A172 (cell line): ENCODE measurements at regions not wholly inside any gene's neighbourhood (a gene's known extent, or its start where the extent isn't known, plus 50 kb on each side); places are given as distances from the start of the nearest gene placed in this dataset.
"Not testable (repeated sequence)": the region's sequence is repeated elsewhere in the genome, so short reads cannot be mapped to it uniquely, and the experiment has no call there.

Source experiments
- DNase-seq: peaks from one replicate; pipeline ENCODE4 v3.0.0-alpha.2; 2015; ENCODE audit warnings: low spot score

- not testable (repeated sequence) for DNase-seq
These were observed 75.6 kb downstream of the MRPL39 start for GRCh38 chr21:25531538-25532250.

GRCh38 chr21:25528515-25528914 lies 78.8 kb downstream of the MRPL39 start:
- DNase-seq: no peak

- no peak for DNase-seq
These were observed 88.8 kb downstream of the MRPL39 start for GRCh38 chr21:25518491-25518911.

- DNase-seq: no peak
These were observed 91.5 kb downstream of the MRPL39 start for GRCh38 chr21:25515484-25516405.

GRCh38 chr21:25513810-25514209 lies 93.5 kb downstream of the MRPL39 start:
- DNase-seq: no peak

- no peak for DNase-seq
These were observed 94.9 kb downstream of the MRPL39 start for GRCh38 chr21:25512095-25513081.

- DNase-seq: no peak
These were observed 97.4 kb downstream of the MRPL39 start for GRCh38 chr21:25509862-25510261.

GRCh38 chr21:25508364-25508763 lies 98.9 kb downstream of the MRPL39 start:
- no peak for DNase-seq

GRCh38 chr21:25507522-25507921 lies 99.8 kb downstream of the MRPL39 start:
- no peak for DNase-seq

- DNase-seq: no peak
These were observed 100.4 kb downstream of the MRPL39 start for GRCh38 chr21:25506887-25507286.

GRCh38 chr21:25506261-25506660 lies 101.0 kb downstream of the MRPL39 start:
- DNase-seq: no peak

- no peak for DNase-seq
These were observed 103.3 kb downstream of the MRPL39 start for GRCh38 chr21:25503981-25504380.

GRCh38 chr21:25501996-25502665 lies 105.2 kb downstream of the MRPL39 start:
- no peak for DNase-seq

- DNase-seq: no peak
These were observed 105.8 kb downstream of the MRPL39 start for GRCh38 chr21:25501462-25501861.

GRCh38 chr21:25500598-25500997 lies 106.7 kb downstream of the MRPL39 start:
- DNase-seq: no peak

GRCh38 chr21:25496825-25497482 lies 110.3 kb downstream of the MRPL39 start:
- DNase-seq: no peak

- DNase-seq: no peak
These were observed 112.5 kb downstream of the MRPL39 start for GRCh38 chr21:25494804-25495203.

- DNase-seq: no peak
These were observed 113.6 kb downstream of the MRPL39 start for GRCh38 chr21:25493722-25494121.

- no peak for DNase-seq
These were observed 116.0 kb downstream of the MRPL39 start for GRCh38 chr21:25491267-25491666.

GRCh38 chr21:25490742-25491141 lies 116.5 kb downstream of the MRPL39 start:
- DNase-seq: no peak

GRCh38 chr21:25489673-25490072 lies 117.6 kb downstream of the MRPL39 start:
- DNase-seq: no peak
